ENCODE measurements at regions not wholly inside any gene's neighbourhood (a gene's known extent, or its start where the extent isn't known, plus 50 kb on each side); places are given as distances from the start of the nearest gene placed in this dataset.
A peak's percentile ranks its signal among the peaks of the same experiment; 100 is the strongest.
"Not testable (repeated sequence)": the region's sequence is repeated elsewhere in the genome, so short reads cannot be mapped to it uniquely, and the experiment has no call there.

DNA sequence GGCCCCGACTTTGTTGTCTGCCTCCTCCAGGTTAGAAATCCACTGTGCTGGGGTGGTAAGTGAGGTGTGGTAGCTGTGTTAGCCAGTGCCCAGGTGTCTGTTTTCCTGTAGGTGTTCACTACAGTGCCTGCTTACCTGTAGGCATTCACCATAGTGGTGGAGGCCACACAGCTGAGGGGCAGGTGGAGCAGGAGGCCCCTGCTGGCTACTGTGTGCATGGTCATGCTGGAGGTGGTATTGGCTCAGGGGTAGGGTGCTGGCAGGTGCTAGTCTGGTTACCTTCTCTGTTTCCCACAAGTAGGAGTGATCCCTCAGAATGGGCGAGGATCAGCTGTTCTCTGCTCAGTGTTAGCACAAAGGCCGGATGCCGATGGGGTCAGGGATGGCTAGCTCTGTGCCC is 217.3 kb downstream of the SYT10 start:
- ChIA-PET CTCF (no interaction called here), POLR2A (ENCODE audit: unreplicated experiment) (no interaction called here)
- Histone ChIP-seq H3K4me2 (ENCODE audit: low read length) (no peak overlapping the region), H3K27ac (ENCODE audit: low read length) (no peak overlapping the region), H3K27me3 (ENCODE audit: low read length) (no peaks in the 10 kb centered on the region), H3K4me3 (ENCODE audit: low read length) (no peak overlapping the region), H3K9me3 (ENCODE audit: low read length) (no peaks in the 10 kb centered on the region), H3K4me1 (ENCODE audit: insufficient read depth, low read length) (peaks cover 18% of the 10 kb centered on the region), H3K36me3 (ENCODE audit: low read depth, low read length) (no peaks in the 10 kb centered on the region), H3K9ac (ENCODE audit: low read length) (no peak overlapping the region), H2AFZ (ENCODE audit: low read length) (no peak overlapping the region), H4K20me1 (ENCODE audit: low read length) (no peaks in the 10 kb centered on the region), H3K9me2 (replicated peaks; ENCODE audit: low read length) (no peaks in the 10 kb centered on the region), H3K79me2 (ENCODE audit: low read length) (no peaks in the 10 kb centered on the region), H3F3A (ENCODE audit: low read length, unreplicated experiment) (no peaks in the 10 kb centered on the region)
- intact Hi-C loops (cut with micrococcal nuclease), result no loop called here
- no TSS peak for BruUV-seq (replicated peaks)
- no peak for DNase-seq
- ATAC-seq, result no peak
- TF ChIP-seq EZH2phosphoT487 (IDR thresholded peaks at IDR 0.05; ENCODE audit: borderline replicate concordance, low read length), result no peak
- TF ChIP-seq, protein P1, sequence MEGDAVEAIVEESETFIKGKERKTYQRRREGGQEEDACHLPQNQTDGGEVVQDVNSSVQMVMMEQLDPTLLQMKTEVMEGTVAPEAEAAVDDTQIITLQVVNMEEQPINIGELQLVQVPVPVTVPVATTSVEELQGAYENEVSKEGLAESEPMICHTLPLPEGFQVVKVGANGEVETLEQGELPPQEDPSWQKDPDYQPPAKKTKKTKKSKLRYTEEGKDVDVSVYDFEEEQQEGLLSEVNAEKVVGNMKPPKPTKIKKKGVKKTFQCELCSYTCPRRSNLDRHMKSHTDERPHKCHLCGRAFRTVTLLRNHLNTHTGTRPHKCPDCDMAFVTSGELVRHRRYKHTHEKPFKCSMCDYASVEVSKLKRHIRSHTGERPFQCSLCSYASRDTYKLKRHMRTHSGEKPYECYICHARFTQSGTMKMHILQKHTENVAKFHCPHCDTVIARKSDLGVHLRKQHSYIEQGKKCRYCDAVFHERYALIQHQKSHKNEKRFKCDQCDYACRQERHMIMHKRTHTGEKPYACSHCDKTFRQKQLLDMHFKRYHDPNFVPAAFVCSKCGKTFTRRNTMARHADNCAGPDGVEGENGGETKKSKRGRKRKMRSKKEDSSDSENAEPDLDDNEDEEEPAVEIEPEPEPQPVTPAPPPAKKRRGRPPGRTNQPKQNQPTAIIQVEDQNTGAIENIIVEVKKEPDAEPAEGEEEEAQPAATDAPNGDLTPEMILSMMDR (conservative IDR thresholded peaks at IDR 0.05; ENCODE audit: low read depth, low read length), result no peak
- TF ChIP-seq EZH2 (IDR thresholded peaks at IDR 0.05; ENCODE audit: low read length, unreplicated experiment), result no peak

DNA sequence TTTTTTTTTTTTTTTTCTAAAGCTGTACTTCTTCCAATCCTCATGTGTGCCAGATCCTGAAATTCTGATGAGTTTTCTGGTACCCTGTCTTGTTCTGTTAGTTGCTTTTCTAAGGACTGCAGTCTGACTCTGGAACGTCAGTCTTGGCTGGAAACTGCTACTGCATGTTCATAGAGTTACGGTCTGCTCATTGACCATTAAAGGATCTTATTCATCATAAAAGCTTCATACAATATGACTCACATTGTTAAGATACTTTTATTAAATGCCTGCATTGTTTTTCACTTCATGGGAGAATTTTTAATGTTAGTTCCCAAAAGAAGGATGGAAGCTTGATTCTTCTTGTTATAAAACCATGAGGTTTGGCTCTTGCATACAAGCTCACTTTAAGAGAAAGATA is 233.6 kb downstream of the SYT10 start:
- peak overlapping the region; percentile 76 for H3K4me2 ChIP-seq (ENCODE audit: low read length)
- TF ChIP-seq EZH2phosphoT487 (IDR thresholded peaks at IDR 0.05; ENCODE audit: borderline replicate concordance, low read length), result no peak
- TF ChIP-seq, protein P1 (conservative IDR thresholded peaks at IDR 0.05; ENCODE audit: low read depth, low read length), result no peak
- no peak for TF ChIP-seq EZH2 (IDR thresholded peaks at IDR 0.05; ENCODE audit: low read length, unreplicated experiment)
- no peaks in the 10 kb centered on the region for H3F3A ChIP-seq (ENCODE audit: low read length, unreplicated experiment)
- no peak overlapping the region for H3K9ac ChIP-seq (ENCODE audit: low read length)
- peak; percentile 56 for DNase-seq
- no TSS peak for BruUV-seq (replicated peaks)
- peaks cover 15% of the 10 kb centered on the region for H3K4me1 ChIP-seq (ENCODE audit: insufficient read depth, low read length)
- H3K4me3 ChIP-seq (ENCODE audit: low read length), result peak overlapping the region; percentile 43; the same call in 1 of the 2 replicates
- ChIA-PET CTCF (no interaction called here), POLR2A (ENCODE audit: unreplicated experiment) (no interaction called here)
- peak; percentile 87 for ATAC-seq
- peak overlapping the region; percentile 51 for H3K27ac ChIP-seq (ENCODE audit: low read length)
- intact Hi-C loops (cut with micrococcal nuclease), result loop anchor here (1.0 to 10.0 kb wide), 4 partner anchors 251 to 819 kb away; partner anchors contain the start of gene ALG10
- H3K79me2 ChIP-seq (ENCODE audit: low read length), result no peaks in the 10 kb centered on the region
- no peaks in the 10 kb centered on the region for H4K20me1 ChIP-seq (ENCODE audit: low read length)
- H2AFZ ChIP-seq (ENCODE audit: low read length), result peak overlapping the region; percentile 67
- H3K9me3 ChIP-seq (ENCODE audit: low read length), result no peaks in the 10 kb centered on the region
- no peaks in the 10 kb centered on the region for H3K27me3 ChIP-seq (ENCODE audit: low read length)
- no peaks in the 10 kb centered on the region for H3K9me2 ChIP-seq (replicated peaks; ENCODE audit: low read length)
- no peaks in the 10 kb centered on the region for H3K36me3 ChIP-seq (ENCODE audit: low read depth, low read length)

DNA sequence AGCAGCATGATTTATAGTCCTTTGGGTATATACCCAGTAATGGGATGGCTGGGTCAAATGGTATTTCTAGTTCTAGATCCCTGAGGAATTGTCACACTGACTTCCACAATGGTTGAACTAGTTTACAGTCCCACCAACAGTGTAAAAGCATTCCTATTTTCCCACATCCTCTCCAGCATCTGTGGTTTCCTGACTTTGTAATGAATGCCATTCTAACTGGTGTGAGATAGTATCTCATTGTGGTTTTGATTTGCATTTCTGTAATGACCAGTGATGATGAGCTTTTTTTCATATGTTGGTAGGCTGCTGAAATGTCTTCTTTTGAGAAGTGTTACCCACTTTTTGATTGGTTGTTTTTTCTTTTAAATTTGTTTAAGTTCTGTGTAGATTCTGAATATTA is 245.2 kb downstream of the SYT10 start:
- H3K9me3 ChIP-seq (ENCODE audit: low read length); H4K20me1 ChIP-seq (ENCODE audit: low read length); H3F3A ChIP-seq (ENCODE audit: low read length, unreplicated experiment); POLR2A ChIA-PET (ENCODE audit: unreplicated experiment); H3K9me2 ChIP-seq (replicated peaks; ENCODE audit: low read length); H3K27ac ChIP-seq (ENCODE audit: low read length); H3K4me2 ChIP-seq (ENCODE audit: low read length); H3K4me1 ChIP-seq (ENCODE audit: insufficient read depth, low read length); CTCF ChIA-PET; BruUV-seq (replicated peaks); H3K36me3 ChIP-seq (ENCODE audit: low read depth, low read length); intact Hi-C loops (cut with micrococcal nuclease); DNase-seq; ATAC-seq; H3K4me3 ChIP-seq (ENCODE audit: low read length); H3K9ac ChIP-seq (ENCODE audit: low read length); H2AFZ ChIP-seq (ENCODE audit: low read length); H3K79me2 ChIP-seq (ENCODE audit: low read length); H3K27me3 ChIP-seq (ENCODE audit: low read length): not testable (repeated sequence)

Measured in PC-3 (cell line).